Lower leg skin (tissue), 3 donors: ENCODE measurements at regions not wholly inside any gene's neighbourhood (a gene's known extent, or its start where the extent isn't known, plus 50 kb on each side); places are given as distances from the start of the nearest gene placed in this dataset.

Source experiments
- CTCF ChIP-seq, 3 donors: fragments of 450-650 bp; IDR thresholded peaks; one replicate each; pipeline ENCODE4 v1.5.1; 2016; ENCODE audit warnings: antibody characterized with exemption in 3 of 3, mild to moderate bottlenecking in 3 of 3, moderate library complexity in 2 of 3
- POLR2A ChIP-seq, 2 donors: fragments of 450-650 bp; IDR thresholded peaks; one replicate each; pipeline ENCODE4 v1.6.1; 2016 to 2017; ENCODE audit warnings: antibody characterized with exemption in 2 of 2, mild to moderate bottlenecking in 1 of 2, moderate library complexity in 1 of 2

- TF ChIP-seq CTCF (IDR thresholded peaks at IDR 0.05) (no peak), POLR2A (IDR thresholded peaks at IDR 0.05) (no peak)
These were observed 55.4 kb upstream of the PLAC1 start for GRCh38 chrX:134713618-134714107.
